Neural progenitor cell (in vitro differentiated cells): ENCODE measurements at regions not wholly inside any gene's neighbourhood (a gene's known extent, or its start where the extent isn't known, plus 50 kb on each side); places are given as distances from the start of the nearest gene placed in this dataset.

Experiments
- DNase-seq: peaks from one replicate; pipeline ENCODE4 v3.0.0-alpha.2; 2016; ENCODE audit warnings: low spot score
- H2AFZ ChIP-seq: fragments of 200-600 bp; sonication (generic); replicated peaks from 2 replicates; pipeline ENCODE4 v1.6.1; 2016; ENCODE audit warnings: antibody characterized with exemption
- H3F3A ChIP-seq: fragments of 200-600 bp; sonication (generic); 2 replicates; pipeline ENCODE4 v1.6.1; 2016; ENCODE audit warnings: antibody characterized with exemption, low read depth
- H3K27ac ChIP-seq: fragments of 200-600 bp; sonication (generic); 2 replicates; pipeline ENCODE4 v1.5.1; 2016; ENCODE audit warnings: mild to moderate bottlenecking
- H3K27me3 ChIP-seq: fragments of 200-600 bp; sonication (generic); 2 replicates; pipeline ENCODE4 v1.6.1; 2016; ENCODE audit warnings: mild to moderate bottlenecking, moderate library complexity
- H3K36me3 ChIP-seq: fragments of 200-600 bp; sonication (generic); 2 replicates; pipeline ENCODE4 v1.5.1; 2016
- H3K4me1 ChIP-seq: fragments of 200-600 bp; sonication (generic); 2 replicates; pipeline ENCODE4 v1.6.1; 2016; ENCODE audit warnings: mixed run types
- H3K4me2 ChIP-seq: fragments of 200-600 bp; sonication (generic); 2 replicates; pipeline ENCODE4 v1.6.1; 2016
- H3K4me3 ChIP-seq: fragments of 200-600 bp; sonication (generic); 2 replicates; pipeline ENCODE4 v1.5.1; 2016
- H3K79me2 ChIP-seq: fragments of 200-600 bp; sonication (generic); 2 replicates; pipeline ENCODE4 v1.6.1; 2016; ENCODE audit warnings: low read depth
- H3K9ac ChIP-seq: fragments of 200-600 bp; sonication (generic); 2 replicates; pipeline ENCODE4 v1.6.1; 2016
- H3K9me3 ChIP-seq: fragments of 200-600 bp; sonication (generic); 2 replicates; pipeline ENCODE4 v1.5.1; 2016; ENCODE audit warnings: low read depth
- H4K20me1 ChIP-seq: fragments of 200-600 bp; sonication (generic); 2 replicates; pipeline ENCODE4 v1.6.1; 2016; ENCODE audit warnings: low read depth
- H3K27ac Mint-ChIP-seq: 3 replicates; pipeline ENCODE4 v1.8.0; 2021; ENCODE audit warnings: mixed read lengths
- H3K27me3 Mint-ChIP-seq: 2 replicates; pipeline ENCODE4 v1.8.0; 2022; ENCODE audit warnings: low read depth, mild to moderate bottlenecking, inconsistent platforms, moderate library complexity, mixed read lengths; ENCODE audit not compliant: insufficient read depth
- H3K36me3 Mint-ChIP-seq: 3 replicates; pipeline ENCODE4 v1.8.0; 2021; ENCODE audit warnings: mixed read lengths
- H3K4me1 Mint-ChIP-seq: 3 replicates; pipeline ENCODE4 v1.8.0; 2021; ENCODE audit warnings: mixed read lengths
- H3K4me3 Mint-ChIP-seq: 3 replicates; pipeline ENCODE4 v1.8.0; 2021; ENCODE audit warnings: mild to moderate bottlenecking, moderate library complexity, mixed read lengths
- H3K9me3 Mint-ChIP-seq: 3 replicates; pipeline ENCODE4 v1.8.0; 2020; ENCODE audit warnings: mixed read lengths
- EZH2 ChIP-seq: fragments of 200-600 bp; sonication (generic); IDR thresholded peaks from 2 replicates; pipeline ENCODE4 v1.6.1; 2017; ENCODE audit warnings: antibody characterized with exemption, mild to moderate bottlenecking, moderate library complexity
- EZH2phosphoT487 ChIP-seq: fragments of 200-600 bp; sonication (generic); IDR thresholded peaks from 2 replicates; pipeline ENCODE4 v1.6.1; 2017; ENCODE audit warnings: antibody characterized with exemption
- TF ChIP-seq, protein P1 (sequence below): fragments of 200-600 bp; sonication (generic); IDR thresholded peaks from 2 replicates; pipeline ENCODE4 v1.5.1; 2017; ENCODE audit warnings: antibody characterized with exemption, mild to moderate bottlenecking

DNA sequence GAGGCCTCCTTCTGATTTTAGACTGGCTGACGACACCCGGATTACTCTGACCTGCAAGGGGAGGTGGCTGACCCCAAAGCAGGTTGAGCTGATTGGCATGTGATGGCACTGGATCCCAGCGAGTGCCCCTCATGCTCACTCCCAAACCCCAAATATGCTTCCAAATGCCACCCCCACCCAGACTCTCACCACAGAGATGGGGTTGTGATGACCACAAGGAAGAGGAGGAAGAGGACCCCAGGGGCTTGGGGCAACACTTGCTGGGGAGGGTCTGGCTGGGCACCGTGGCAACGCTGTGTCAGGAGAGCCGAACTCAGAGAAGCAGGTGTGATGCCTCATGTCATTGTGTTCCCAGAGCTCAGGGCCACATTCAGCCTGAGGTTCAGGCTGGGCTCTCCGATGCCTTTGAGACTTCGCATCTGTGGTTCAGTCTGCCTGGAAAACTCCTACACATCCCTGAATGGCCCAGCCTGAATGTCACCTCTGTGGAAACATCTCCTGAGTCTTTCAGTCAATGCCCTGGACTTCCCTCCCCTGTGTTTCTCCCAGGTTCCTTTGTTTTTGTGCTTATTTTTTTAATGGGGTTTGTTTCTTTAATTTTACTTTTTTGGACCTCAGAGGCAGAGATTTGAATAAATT, 169.1 kb upstream of the PMEPA1 start:
- Histone ChIP-seq H3K4me3 (no peak overlapping the region), H3K9me3 (no peaks in the 10 kb centered on the region), H3K4me1 (peaks cover 6% of the 10 kb centered on the region), H3K9ac (no peak overlapping the region), H3K27me3 (no peaks in the 10 kb centered on the region), H2AFZ (no peak overlapping the region), H3F3A (no peaks in the 10 kb centered on the region), H3K27ac (no peak overlapping the region), H3K79me2 (no peaks in the 10 kb centered on the region), H4K20me1 (no peaks in the 10 kb centered on the region), H3K36me3 (no peaks in the 10 kb centered on the region), H3K4me2 (no peak overlapping the region)
- Mint-ChIP-seq H3K36me3 (no peaks in the 10 kb centered on the region), H3K9me3 (no peaks in the 10 kb centered on the region), H3K4me3 (no peak overlapping the region), H3K4me1 (peaks cover 12% of the 10 kb centered on the region), H3K27me3 (peaks cover 5% of the 10 kb centered on the region), H3K27ac (no peak overlapping the region)
- no peak for DNase-seq
- TF ChIP-seq EZH2 (no peak), EZH2phosphoT487 (no peak)
- TF ChIP-seq, protein P1, sequence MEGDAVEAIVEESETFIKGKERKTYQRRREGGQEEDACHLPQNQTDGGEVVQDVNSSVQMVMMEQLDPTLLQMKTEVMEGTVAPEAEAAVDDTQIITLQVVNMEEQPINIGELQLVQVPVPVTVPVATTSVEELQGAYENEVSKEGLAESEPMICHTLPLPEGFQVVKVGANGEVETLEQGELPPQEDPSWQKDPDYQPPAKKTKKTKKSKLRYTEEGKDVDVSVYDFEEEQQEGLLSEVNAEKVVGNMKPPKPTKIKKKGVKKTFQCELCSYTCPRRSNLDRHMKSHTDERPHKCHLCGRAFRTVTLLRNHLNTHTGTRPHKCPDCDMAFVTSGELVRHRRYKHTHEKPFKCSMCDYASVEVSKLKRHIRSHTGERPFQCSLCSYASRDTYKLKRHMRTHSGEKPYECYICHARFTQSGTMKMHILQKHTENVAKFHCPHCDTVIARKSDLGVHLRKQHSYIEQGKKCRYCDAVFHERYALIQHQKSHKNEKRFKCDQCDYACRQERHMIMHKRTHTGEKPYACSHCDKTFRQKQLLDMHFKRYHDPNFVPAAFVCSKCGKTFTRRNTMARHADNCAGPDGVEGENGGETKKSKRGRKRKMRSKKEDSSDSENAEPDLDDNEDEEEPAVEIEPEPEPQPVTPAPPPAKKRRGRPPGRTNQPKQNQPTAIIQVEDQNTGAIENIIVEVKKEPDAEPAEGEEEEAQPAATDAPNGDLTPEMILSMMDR, result no peak

DNA sequence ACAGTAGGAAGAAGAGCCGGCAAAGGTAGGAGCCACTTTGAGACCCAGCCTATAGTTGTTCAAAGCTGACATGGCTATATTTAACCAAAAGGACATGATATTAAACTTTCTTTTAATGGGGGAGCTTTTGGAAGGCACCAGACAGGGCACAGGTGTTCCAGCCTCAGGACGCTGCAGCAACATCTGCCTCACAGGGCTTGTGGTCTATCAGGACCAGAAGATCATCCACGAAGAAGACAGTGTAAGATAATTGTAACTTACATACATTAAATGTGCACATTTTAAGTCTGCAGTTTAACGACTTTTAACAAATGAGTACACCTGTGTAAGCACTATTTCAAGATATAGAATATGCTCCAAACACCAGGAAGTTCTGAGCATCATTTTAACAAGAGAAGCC, 168.2 kb upstream of the PMEPA1 start:
- Histone ChIP-seq H3K36me3 (no peaks in the 10 kb centered on the region), H3K27me3 (no peaks in the 10 kb centered on the region), H3F3A (no peaks in the 10 kb centered on the region), H3K4me3 (no peak overlapping the region), H3K27ac (no peak overlapping the region), H3K9ac (no peak overlapping the region), H3K9me3 (no peaks in the 10 kb centered on the region), H3K4me1 (peaks cover 6% of the 10 kb centered on the region), H2AFZ (no peak overlapping the region), H4K20me1 (no peaks in the 10 kb centered on the region), H3K4me2 (no peak overlapping the region), H3K79me2 (no peaks in the 10 kb centered on the region)
- Mint-ChIP-seq H3K9me3 (no peaks in the 10 kb centered on the region), H3K4me3 (no peak overlapping the region), H3K36me3 (no peaks in the 10 kb centered on the region), H3K27me3 (peaks cover 4% of the 10 kb centered on the region), H3K4me1 (peaks cover 12% of the 10 kb centered on the region), H3K27ac (no peak overlapping the region)
- no peak for DNase-seq
- TF ChIP-seq EZH2phosphoT487, result no peak
- TF ChIP-seq, protein P1, result no peak
- TF ChIP-seq EZH2, result no peak

DNA sequence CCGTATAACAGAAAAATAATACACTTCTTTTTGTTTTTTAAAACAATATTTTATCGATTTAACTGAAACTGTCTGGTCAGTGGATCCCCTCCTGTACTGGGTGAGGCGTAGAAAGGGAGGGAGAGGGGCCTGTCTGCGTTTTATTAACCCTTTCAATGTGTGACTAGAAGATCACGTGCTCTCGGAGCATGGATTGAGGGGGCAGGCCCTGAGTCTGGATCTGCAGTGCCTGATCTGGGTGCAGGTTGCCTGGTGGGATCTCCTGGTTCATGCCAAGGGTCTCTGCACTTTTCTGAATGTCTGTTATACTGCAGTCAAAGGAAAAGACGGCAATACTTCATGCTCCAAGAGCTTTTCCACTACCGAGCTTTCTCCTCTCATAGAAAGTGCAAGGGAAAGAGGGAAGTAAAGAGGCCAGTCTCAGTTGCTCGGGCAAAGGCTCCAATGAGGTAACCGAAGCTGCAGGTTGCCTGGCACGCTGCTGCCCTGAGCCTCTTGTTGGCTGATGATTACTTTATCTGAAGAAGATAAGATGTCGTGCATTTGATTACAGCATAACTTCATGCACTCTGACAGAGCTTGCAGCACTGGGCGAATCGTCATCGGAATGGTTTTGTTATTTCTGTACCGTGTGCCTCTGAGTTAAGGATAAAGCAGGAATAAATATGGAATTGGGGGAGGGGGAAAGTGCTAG, 167.5 kb upstream of the PMEPA1 start:
- Histone ChIP-seq H3K27me3 (no peaks in the 10 kb centered on the region), H3K79me2 (no peaks in the 10 kb centered on the region), H4K20me1 (no peaks in the 10 kb centered on the region), H3K9me3 (no peaks in the 10 kb centered on the region), H3K4me3 (no peak overlapping the region), H3K9ac (no peak overlapping the region), H3K4me1 (peaks cover 6% of the 10 kb centered on the region), H2AFZ (peak overlapping the region; percentile 26), H3K36me3 (no peaks in the 10 kb centered on the region), H3K27ac (no peak overlapping the region), H3F3A (no peaks in the 10 kb centered on the region), H3K4me2 (no peak overlapping the region)
- H3K36me3 Mint-ChIP-seq, result no peaks in the 10 kb centered on the region
- H3K27me3 Mint-ChIP-seq, result peaks cover 4% of the 10 kb centered on the region
- H3K4me1 Mint-ChIP-seq, result peaks cover 12% of the 10 kb centered on the region
- H3K4me3 Mint-ChIP-seq, result no peak overlapping the region
- TF ChIP-seq EZH2, result no peak
- no peaks in the 10 kb centered on the region for H3K9me3 Mint-ChIP-seq
- H3K27ac Mint-ChIP-seq, result no peak overlapping the region
- DNase-seq, result no peak

DNA sequence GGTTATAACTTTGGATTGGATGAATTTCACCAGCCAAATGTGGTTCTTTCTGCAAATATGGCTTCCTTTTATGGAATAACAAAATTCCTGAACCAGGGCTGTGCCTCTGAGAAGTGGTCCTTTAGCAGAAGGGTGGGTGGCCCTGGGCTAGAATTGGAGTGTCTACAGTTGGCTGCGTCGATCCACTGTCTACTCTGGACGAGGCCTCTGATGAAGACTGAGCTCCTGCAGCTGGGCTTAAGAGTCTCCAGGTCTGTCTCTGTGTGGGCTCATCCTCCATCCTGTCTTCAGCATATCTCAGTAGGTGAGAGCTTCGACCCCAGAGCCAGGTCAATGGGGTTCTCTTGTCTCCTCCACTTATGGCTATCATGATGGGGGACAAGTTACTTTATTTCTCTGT, 166.3 kb upstream of the PMEPA1 start:
- Mint-ChIP-seq H3K27ac (no peak overlapping the region), H3K4me3 (no peak overlapping the region), H3K9me3 (no peaks in the 10 kb centered on the region), H3K27me3 (peaks cover 4% of the 10 kb centered on the region), H3K4me1 (peaks cover 12% of the 10 kb centered on the region), H3K36me3 (no peaks in the 10 kb centered on the region)
- Histone ChIP-seq H3K4me2 (no peak overlapping the region), H3F3A (no peaks in the 10 kb centered on the region), H3K9ac (no peak overlapping the region), H4K20me1 (no peaks in the 10 kb centered on the region), H3K4me3 (no peak overlapping the region), H3K27ac (no peak overlapping the region), H2AFZ (no peak overlapping the region), H3K79me2 (no peaks in the 10 kb centered on the region), H3K4me1 (peaks cover 6% of the 10 kb centered on the region), H3K36me3 (no peaks in the 10 kb centered on the region), H3K9me3 (no peaks in the 10 kb centered on the region), H3K27me3 (no peaks in the 10 kb centered on the region)
- DNase-seq, result no peak
- no peak for TF ChIP-seq EZH2
- TF ChIP-seq, protein P1, result no peak
- no peak for TF ChIP-seq EZH2phosphoT487
